HEK293 (cell line): ENCODE measurements at regions not wholly inside any gene's neighbourhood (a gene's known extent, or its start where the extent isn't known, plus 50 kb on each side); places are given as distances from the start of the nearest gene placed in this dataset.

ENCODE experiments used
- CTCF ChIP-seq: fragments of 450-650 bp; formaldehyde crosslinking; IDR thresholded peaks from 2 replicates; pipeline ENCODE4 v1.5.1; 2016; ENCODE audit warnings: missing biosample characterization, missing genetic modification characterization
- ELK4 ChIP-seq: IDR thresholded peaks from 2 replicates; pipeline ENCODE4 v1.6.1; 2011; ENCODE audit warnings: mild to moderate bottlenecking, low read depth, low read length, borderline replicate concordance
- IKZF3 ChIP-seq: fragments of 450-650 bp; IDR thresholded peaks from 2 replicates; pipeline ENCODE4 v1.5.0; 2018; ENCODE audit warnings: missing biosample characterization, mild to moderate bottlenecking, missing genetic modification characterization, moderate library complexity
- ZBTB8A ChIP-seq: fragments of 450-650 bp; formaldehyde crosslinking; IDR thresholded peaks from 2 replicates; pipeline ENCODE4 v1.5.1; 2016; ENCODE audit warnings: missing biosample characterization, missing genetic modification characterization
- ZNF121 ChIP-seq: fragments of 450-650 bp; formaldehyde crosslinking; IDR thresholded peaks from 2 replicates; pipeline ENCODE4 v1.5.1; 2016; ENCODE audit warnings: missing biosample characterization, missing genetic modification characterization
- ZNF138 ChIP-seq: fragments of 450-650 bp; formaldehyde crosslinking; IDR thresholded peaks from 2 replicates; pipeline ENCODE4 v1.5.1; 2016; ENCODE audit warnings: missing biosample characterization, missing genetic modification characterization, borderline replicate concordance
- ZNF214 ChIP-seq: fragments of 450-650 bp; formaldehyde crosslinking; IDR thresholded peaks from 2 replicates; pipeline ENCODE4 v1.5.1; 2017; ENCODE audit warnings: missing biosample characterization, mild to moderate bottlenecking, missing genetic modification characterization, borderline replicate concordance
- ZNF362 ChIP-seq: fragments of 450-650 bp; formaldehyde crosslinking; IDR thresholded peaks from 2 replicates; pipeline ENCODE4 v1.5.1; 2016; ENCODE audit warnings: missing biosample characterization, missing genetic modification characterization
- ZNF558 ChIP-seq: fragments of 450-650 bp; formaldehyde crosslinking; IDR thresholded peaks from 2 replicates; pipeline ENCODE4 v1.5.1; 2016; ENCODE audit warnings: missing biosample characterization, missing genetic modification characterization
- ZNF660 ChIP-seq: fragments of 450-650 bp; IDR thresholded peaks from 2 replicates; pipeline ENCODE4 v1.5.1; 2018; ENCODE audit warnings: missing biosample characterization, mild to moderate bottlenecking, missing genetic modification characterization
- ZNF670 ChIP-seq: fragments of 450-650 bp; formaldehyde crosslinking; IDR thresholded peaks from 2 replicates; pipeline ENCODE4 v1.5.1; 2016; ENCODE audit warnings: missing biosample characterization, missing genetic modification characterization, low read depth
- ZNF704 ChIP-seq: fragments of 450-650 bp; formaldehyde crosslinking; IDR thresholded peaks from 2 replicates; pipeline ENCODE4 v1.5.1; 2016; ENCODE audit warnings: missing biosample characterization, missing genetic modification characterization

- no peak for TF ChIP-seq ZNF670 (tag by site-specific recombination)
- no peak for TF ChIP-seq ZNF558 (tag by site-specific recombination)
- TF ChIP-seq ZNF362 = no peak
- no peak for TF ChIP-seq CTCF (tag by site-specific recombination)
- no peak for TF ChIP-seq ZNF214
- TF ChIP-seq ZBTB8A (tag by site-specific recombination) = no peak
- TF ChIP-seq ZNF121 = no peak
- no peak for TF ChIP-seq ELK4
- no peak for TF ChIP-seq ZNF138 (tag by site-specific recombination)
- no peak for TF ChIP-seq ZNF660 (tag by site-specific recombination)
- no peak for TF ChIP-seq ZNF704
- no peak for TF ChIP-seq IKZF3
These were observed 83.1 kb upstream of the EGR2 start for GRCh38 chr10:62899311-62899710.
